ENCODE measurements at regions not wholly inside any gene's neighbourhood (a gene's known extent, or its start where the extent isn't known, plus 50 kb on each side); places are given as distances from the start of the nearest gene placed in this dataset.

DNA sequence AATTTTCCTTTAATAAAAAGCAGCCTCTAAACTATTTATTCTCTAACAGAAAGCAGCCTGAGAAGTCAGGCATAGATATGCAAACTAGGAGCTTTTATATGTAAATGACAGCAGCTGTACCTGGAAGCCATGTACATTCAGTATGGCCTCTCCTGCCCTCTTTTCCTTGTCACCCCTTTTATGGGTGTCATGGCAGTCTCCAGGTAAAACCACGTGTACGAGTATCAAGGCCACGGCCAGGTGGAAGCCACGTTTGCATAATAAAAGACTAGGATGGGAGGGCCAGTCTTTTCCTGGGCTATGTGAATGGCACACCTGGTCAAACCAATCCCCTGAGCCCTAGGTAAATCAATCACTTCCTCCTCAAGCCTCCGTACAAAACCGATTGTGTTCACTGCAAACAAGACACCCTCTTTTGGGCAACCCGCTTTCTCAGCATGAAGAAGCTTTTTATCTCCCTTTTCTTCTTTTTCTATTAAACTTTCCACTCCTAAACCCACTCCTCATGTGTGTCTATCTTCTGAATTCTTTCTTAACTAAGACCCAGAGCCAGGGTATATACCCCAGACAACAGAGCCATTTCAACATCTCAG is 419.5 kb upstream of the CTNND2 start:
- no peak for TF ChIP-seq ZNF274 (IDR thresholded peaks at IDR 0.05; ENCODE audit: low read depth, low read length)
- TF ChIP-seq YY1 (IDR thresholded peaks at IDR 0.05; ENCODE audit: insufficient read depth, insufficient read length): no peak

Data from NT2/D1 (cell line).